Right lobe of liver (tissue), 4 donors: ENCODE measurements at regions not wholly inside any gene's neighbourhood (a gene's known extent, or its start where the extent isn't known, plus 50 kb on each side); places are given as distances from the start of the nearest gene placed in this dataset.

Experiments
- CTCF ChIP-seq, 4 donors: fragments of 200-600 bp in 3 of 4; fragments of 450-650 bp in 1 of 4; IDR thresholded peaks; one replicate each; pipeline versions ENCODE4 v1.5.1 to v1.8.0; 2016 to 2022; ENCODE audit warnings: antibody characterized with exemption in 4 of 4, mild to moderate bottlenecking in 2 of 4
- POLR2A ChIP-seq: fragments of 450-650 bp; IDR thresholded peaks from one replicate; pipeline ENCODE4 v1.6.1; 2017; ENCODE audit warnings: antibody characterized with exemption, mild to moderate bottlenecking
- donor health status: DM: no; HTN: no; CAD: no.
- donor health status: DM: no; HTN: no; CAD: no.
- donor health status: DM: no; HTN: yes; CAD: no.

DNA sequence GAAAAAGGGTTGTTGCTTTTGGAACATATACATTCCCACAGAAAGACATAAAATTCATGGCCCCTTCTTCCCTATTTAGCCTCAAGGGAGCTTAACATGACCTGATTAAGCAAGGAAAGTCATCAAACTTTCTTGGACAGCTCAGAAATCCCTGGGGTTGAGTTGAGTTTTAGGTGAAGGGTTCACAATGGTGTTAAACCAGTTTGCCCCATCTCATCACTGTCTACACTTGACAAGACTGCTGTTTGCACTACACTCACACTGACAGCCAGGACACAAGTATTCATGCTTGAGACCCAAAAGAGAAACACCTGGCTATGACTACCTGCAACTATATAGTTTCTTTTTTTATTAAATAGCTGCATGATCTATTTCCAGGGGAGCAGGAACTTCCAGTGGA, 209.8 kb upstream of the TMEM45B start:
- TF ChIP-seq CTCF (IDR thresholded peaks at IDR 0.05) (no peak), POLR2A (no peak)
